NCI-H1417 (cell line): ENCODE measurements at regions not wholly inside any gene's neighbourhood (a gene's known extent, or its start where the extent isn't known, plus 50 kb on each side); places are given as distances from the start of the nearest gene placed in this dataset.

Experiments used
- DNase-seq, 3 experiments: peaks; one replicate each; lab custom pipeline; 2025; lab: John Stamatoyannopoulos, UW

DNA sequence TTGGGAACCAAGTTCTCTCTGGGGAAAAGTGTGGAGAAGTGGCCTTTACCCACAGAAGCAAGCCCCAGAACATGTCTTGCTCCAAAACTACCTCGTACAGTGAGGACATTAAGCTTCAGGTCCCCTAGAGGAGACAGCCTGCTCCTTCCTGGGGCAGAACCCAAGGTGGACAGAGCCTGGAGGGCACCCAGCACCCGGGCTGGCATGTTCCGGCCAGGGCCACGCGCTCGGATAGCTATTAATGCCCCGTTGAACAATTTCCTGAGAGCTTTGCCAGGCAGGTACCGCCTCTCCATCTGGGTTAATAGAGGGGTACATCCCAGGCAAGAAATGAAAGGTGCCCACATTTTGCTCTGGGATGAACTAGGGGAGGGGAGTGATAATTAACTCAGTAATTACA is 169.0 kb upstream of the GRK3 start:
- DNase-seq = peak in 2 of 3 experiments; percentile 55 to 85

DNA sequence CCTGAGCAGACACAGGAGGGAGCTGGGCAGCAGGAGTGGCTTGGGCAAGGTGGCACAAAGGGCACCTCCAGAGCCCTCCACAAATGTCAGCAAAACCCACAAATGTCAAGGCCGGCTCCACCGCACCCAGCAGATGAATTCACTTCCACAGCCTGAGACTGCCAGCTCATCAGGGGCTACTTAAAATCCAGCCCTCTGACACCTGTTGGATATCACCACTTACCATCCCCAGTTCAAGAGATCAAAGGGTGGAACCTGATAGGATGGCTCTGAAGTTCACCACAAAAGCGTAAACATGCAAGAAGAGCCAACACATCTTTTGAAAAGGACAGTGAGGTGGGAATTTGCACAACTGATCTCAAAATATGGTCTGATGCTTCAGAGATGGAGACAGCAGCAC is 168.6 kb upstream of the GRK3 start:
- no peak for DNase-seq

- DNase-seq = no peak
Measured at GRCh38 chr22:25396615-25397200, 167.8 kb upstream of the GRK3 start.

GRCh38 chr22:25397616-25398015 is 166.9 kb upstream of the GRK3 start:
- DNase-seq = no peak

- DNase-seq = peak in 1 of 3 experiments; percentile 69
Measured at GRCh38 chr22:25398591-25399062, 165.8 kb upstream of the GRK3 start.

- DNase-seq = no peak
Measured at GRCh38 chr22:25399649-25400151, 164.8 kb upstream of the GRK3 start.

DNA sequence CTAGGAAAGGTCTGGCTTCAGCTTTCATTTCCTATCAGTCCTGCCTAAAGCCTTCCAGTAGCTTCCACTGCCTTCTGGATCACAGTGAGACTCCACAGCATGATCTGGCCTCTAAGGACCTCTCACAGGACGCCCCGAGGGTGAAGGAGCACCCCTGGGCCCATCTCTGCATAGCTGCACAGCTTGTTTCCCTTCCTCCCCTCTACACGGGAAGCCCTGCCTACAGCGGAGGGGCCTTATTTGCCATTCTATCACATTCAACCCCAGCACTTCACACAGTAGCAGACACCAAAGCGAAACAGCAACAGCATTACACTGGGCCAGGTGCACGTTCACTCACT is 162.3 kb upstream of the GRK3 start:
- DNase-seq = no peak

DNA sequence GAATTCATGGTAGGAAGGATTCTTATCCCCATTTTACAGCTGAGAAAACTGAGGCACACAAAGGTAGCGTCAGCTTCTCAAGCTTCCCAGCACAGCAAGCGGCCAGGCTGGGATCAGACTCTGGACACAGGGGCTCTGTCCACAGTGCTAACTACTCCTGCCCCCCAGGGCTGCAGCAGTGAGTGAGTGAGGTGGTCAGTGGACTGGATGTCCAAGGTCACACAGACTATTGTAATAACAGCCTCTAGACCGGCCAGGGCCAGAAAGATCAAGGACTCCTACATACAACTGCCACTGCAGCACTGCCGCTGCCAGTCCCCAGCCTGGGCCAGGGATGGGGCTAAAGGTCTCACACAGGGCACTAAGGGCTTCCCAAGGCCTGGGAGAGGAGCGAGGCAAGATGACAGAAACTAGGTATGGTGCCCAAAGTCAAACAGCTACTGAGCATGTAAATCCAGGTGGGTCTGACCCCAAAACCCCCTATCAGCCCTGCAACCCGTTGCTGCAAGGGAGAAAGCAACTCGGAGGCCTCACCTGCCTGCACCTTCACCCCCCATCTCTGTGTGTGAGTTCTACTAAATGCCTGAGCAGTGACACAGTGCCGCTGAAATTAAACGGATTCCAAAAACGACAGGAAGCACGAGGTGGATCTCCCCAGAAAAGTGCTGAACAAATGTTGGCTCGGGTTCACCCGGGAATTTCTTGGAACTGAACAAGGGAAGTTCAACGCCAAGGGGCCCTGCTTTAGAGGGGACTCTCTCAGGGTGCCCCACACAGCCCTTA is 161.8 kb upstream of the GRK3 start:
- DNase-seq = no peak

- DNase-seq = peak in 1 of 3 experiments; percentile 31
Measured at GRCh38 chr22:25403284-25403810, 161.1 kb upstream of the GRK3 start.

- DNase-seq = peak in 2 of 3 experiments; percentile 10 to 36
Measured at GRCh38 chr22:25403811-25404471, 160.5 kb upstream of the GRK3 start.

GRCh38 chr22:25404556-25404927 is 159.9 kb upstream of the GRK3 start:
- peak in 2 of 3 experiments; percentile 23 to 38 for DNase-seq

GRCh38 chr22:25404928-25405816 is 159.3 kb upstream of the GRK3 start:
- peak; percentile 20 to 60 (median 51) for DNase-seq

DNA sequence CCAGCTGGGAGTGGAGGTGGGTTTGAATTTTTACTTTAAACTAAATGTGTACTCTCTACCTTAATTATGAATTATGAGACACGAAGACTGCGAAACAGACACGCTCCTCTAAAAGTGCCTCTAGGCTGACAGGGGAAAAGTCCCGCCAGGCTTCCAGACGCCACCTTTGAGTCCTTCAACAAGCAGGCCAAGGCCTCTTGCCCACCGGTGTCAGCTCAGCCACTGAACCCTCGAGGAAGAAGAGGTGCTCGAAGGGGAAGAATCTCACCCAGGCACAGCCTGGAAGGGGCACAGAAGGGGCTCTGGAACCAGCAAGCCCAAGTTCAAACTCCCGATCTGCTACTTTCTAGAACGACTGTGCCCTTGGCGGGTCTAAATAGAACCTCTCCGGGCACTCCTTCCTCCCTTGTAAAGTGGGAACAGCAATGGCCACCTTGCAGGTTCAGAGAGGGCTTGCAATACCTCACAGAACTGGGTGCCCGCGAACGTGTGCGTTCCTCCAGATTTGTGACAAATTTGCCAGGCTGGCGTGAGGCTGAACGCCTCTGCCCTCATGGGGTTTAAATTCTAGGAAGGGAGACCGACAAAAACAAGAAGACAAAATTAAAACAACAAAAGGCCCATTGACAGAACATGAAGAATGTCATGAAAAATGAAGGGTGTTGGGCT is 158.5 kb upstream of the GRK3 start:
- no peak for DNase-seq

DNA sequence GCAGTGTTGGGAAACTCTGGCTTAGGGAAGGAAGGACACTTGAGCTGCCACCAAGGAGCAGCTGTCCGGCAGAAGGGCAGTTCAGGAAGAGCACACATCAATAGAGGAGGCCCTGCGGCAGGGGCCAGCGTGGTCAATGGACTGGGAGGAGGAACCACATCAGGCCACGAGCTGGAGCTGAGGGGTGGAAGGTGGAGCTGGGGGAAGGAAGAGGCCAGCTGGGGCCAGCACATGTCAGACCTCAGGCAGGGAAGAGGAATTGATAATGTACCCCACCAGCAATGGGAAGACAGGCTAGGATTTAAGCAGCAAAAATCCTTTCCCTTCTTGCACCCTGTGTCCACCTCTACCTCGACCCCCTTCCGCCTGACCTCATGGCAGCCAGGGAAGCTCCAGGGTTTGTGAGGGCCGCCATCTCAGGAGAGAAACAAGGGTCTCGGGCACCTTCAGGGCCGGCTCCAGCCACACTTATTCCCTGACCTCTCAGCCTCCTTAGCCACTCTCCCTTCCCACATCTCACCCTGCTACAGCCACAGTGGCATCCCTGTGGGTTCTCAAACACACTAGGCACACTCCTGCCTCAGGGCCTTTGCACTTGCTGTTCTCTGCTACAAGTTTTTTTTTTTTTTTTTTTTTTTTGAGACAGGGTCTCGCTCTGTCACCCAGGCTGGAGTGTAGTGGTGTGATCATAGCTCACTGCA is 157.8 kb upstream of the GRK3 start:
- DNase-seq = no peak

DNA sequence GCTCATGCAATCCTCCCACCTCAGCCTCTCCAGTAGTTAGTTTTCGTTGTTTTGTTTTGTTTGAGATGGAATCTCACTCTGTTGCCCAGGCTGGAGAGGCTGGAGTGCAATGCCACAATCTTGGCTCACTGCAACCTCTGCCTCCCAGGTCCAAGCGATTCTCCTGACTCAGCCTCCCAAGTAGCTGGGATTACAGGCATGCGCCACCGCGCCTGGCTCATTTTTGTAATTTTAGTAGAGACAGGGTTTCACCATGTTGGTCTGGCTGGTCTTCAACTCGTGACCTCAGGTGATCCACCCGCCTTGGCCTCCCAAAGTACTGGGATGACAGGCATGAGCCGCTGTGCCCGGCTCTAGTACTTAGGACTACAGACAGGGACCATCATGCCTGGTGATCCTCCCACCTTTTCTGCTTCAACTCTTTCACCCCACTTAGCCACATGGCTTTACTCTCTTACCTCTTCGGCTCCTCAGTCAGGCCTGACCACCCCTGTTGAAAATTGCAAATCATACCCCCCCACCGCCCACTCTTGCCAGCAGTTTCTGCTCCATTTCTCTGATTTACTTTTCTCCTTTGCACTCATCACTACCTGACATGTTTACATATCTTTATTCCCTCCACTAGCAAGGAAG is 157.1 kb upstream of the GRK3 start:
- DNase-seq = no peak

- DNase-seq = peak in 1 of 3 experiments; percentile 18
Measured at GRCh38 chr22:25407859-25408229, 156.6 kb upstream of the GRK3 start.

GRCh38 chr22:25409240-25409639 is 155.2 kb upstream of the GRK3 start:
- no peak for DNase-seq

GRCh38 chr22:25410849-25411248 is 153.6 kb upstream of the GRK3 start:
- no peak for DNase-seq

- DNase-seq = no peak
Measured at GRCh38 chr22:25413620-25414019, 150.9 kb upstream of the GRK3 start.

DNA sequence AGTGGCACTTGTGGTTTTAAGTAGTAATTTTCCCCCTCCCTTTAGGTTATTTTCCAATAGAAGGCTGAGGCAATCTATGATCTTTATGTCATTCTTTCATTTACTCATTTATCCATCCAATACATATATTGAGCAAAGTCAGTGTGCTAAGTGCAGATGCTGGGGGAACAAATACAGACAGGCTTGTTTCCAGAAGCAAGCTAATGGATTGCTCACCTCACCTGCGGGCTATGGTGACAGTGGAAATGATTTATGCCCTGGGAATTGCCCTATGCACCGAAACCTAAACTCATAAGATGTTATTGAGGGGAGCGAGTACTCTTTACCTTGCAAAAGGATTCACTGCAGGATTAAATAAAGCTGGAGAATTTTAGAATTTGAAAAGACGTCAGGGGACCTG is 148.7 kb upstream of the GRK3 start:
- DNase-seq = peak; percentile 60 to 89 (median 63)
